ENCODE measurements at regions not wholly inside any gene's neighbourhood (a gene's known extent, or its start where the extent isn't known, plus 50 kb on each side); places are given as distances from the start of the nearest gene placed in this dataset.

DNA sequence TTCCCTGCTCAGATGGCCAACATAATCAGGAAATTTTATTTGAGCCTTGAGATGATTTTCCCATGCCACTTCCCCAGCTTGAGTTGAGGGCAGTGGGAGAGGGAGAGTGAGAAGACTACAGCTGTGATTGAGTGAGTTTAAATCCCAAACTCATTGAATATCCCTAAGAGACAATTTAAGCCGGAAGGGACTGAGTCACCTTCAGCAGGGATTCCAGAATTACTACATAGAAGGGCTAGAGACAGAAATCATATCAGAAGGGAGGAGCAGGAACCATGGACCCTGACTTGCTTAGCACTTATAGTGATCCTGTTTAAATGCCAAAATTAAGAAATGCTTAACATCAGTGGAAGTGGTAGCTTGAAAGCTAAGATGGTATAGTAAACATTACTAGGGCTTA is 312.2 kb upstream of the SLCO3A1 start:
- no peak for TF ChIP-seq CTCF (conservative IDR thresholded peaks at IDR 0.05)
- H3K27me3 Mint-ChIP-seq, result peaks cover 14% of the 10 kb centered on the region
- no peak for DNase-seq (ENCODE audit: extremely low spot score, unreplicated experiment)
- H3K27ac Mint-ChIP-seq, result no peak overlapping the region
- H3K9me3 Mint-ChIP-seq, result peaks cover 5% of the 10 kb centered on the region
- H3K4me3 Mint-ChIP-seq, result no peak overlapping the region
- H3K4me1 Mint-ChIP-seq (ENCODE audit: unreplicated experiment), result peaks cover 32% of the 10 kb centered on the region
- no peaks in the 10 kb centered on the region for H3K36me3 Mint-ChIP-seq

DNA sequence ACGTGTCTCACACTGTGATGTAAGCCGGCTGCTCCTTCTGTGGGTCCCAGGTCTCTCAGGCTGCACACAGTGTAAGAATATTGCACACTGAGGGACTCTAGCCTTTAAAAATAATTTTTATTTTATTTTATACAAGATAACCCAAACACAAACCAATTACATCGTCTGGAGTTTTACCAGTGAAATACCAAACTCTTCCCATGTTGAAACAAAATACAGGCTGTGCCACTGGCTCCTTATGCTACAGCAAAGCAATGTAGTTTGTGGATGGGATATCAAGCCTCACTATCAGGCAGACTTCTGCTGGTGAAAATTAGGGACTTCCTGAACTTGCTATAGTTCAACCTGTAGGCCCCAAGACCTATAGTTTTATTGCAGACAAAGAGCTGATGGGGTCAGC is 311.3 kb upstream of the SLCO3A1 start:
- Mint-ChIP-seq H3K36me3 (no peaks in the 10 kb centered on the region), H3K9me3 (peaks cover 5% of the 10 kb centered on the region), H3K4me1 (ENCODE audit: unreplicated experiment) (peaks cover 23% of the 10 kb centered on the region), H3K4me3 (no peak overlapping the region), H3K27me3 (peaks cover 16% of the 10 kb centered on the region), H3K27ac (no peak overlapping the region)
- no peak for DNase-seq (ENCODE audit: extremely low spot score, unreplicated experiment)
- no peak for TF ChIP-seq CTCF (conservative IDR thresholded peaks at IDR 0.05)

DNA sequence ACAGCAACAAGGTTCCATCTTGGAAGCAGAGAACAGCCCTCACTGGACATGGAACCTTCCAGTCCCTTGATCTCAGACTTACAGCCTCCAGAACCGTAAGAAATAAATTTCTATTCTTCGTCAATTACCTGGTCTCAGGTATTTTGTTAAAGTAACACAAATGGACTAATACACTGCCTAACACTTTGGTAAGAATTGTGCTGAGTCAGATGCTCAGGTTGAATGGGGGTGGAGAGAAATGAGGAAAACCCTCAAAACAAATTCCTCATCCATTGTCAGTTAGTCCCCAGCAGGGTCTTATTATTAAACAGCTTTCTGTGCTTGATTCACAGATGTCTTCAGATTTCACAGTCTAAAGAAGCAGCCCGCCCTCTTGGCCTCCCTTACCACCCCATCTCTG is 306.2 kb upstream of the SLCO3A1 start:
- no peak overlapping the region for H3K4me3 Mint-ChIP-seq
- H3K4me1 Mint-ChIP-seq (ENCODE audit: unreplicated experiment), result no peaks in the 10 kb centered on the region
- H3K36me3 Mint-ChIP-seq, result no peaks in the 10 kb centered on the region
- TF ChIP-seq CTCF (conservative IDR thresholded peaks at IDR 0.05), result no peak
- peaks cover 16% of the 10 kb centered on the region for H3K27me3 Mint-ChIP-seq
- no peaks in the 10 kb centered on the region for H3K9me3 Mint-ChIP-seq
- H3K27ac Mint-ChIP-seq, result no peak overlapping the region
- no peak for DNase-seq (ENCODE audit: extremely low spot score, unreplicated experiment)

- peaks cover 11% of the 10 kb centered on the region for H3K27me3 Mint-ChIP-seq
- H3K4me1 Mint-ChIP-seq (ENCODE audit: unreplicated experiment), result no peaks in the 10 kb centered on the region
- no peak for DNase-seq (ENCODE audit: extremely low spot score, unreplicated experiment)
- no peak for TF ChIP-seq CTCF (conservative IDR thresholded peaks at IDR 0.05)
- H3K36me3 Mint-ChIP-seq, result no peaks in the 10 kb centered on the region
- H3K4me3 Mint-ChIP-seq, result no peak overlapping the region
- no peak overlapping the region for H3K27ac Mint-ChIP-seq
- no peaks in the 10 kb centered on the region for H3K9me3 Mint-ChIP-seq
Observed at GRCh38 chr15:91548549-91548948, 305.0 kb upstream of the SLCO3A1 start.

- H3K27me3 Mint-ChIP-seq, result peaks cover 5% of the 10 kb centered on the region
- no peaks in the 10 kb centered on the region for H3K36me3 Mint-ChIP-seq
- no peaks in the 10 kb centered on the region for H3K9me3 Mint-ChIP-seq
- no peak for TF ChIP-seq CTCF (conservative IDR thresholded peaks at IDR 0.05)
- no peak overlapping the region for H3K4me3 Mint-ChIP-seq
- H3K4me1 Mint-ChIP-seq (ENCODE audit: unreplicated experiment), result no peaks in the 10 kb centered on the region
- no peak for DNase-seq (ENCODE audit: extremely low spot score, unreplicated experiment)
- H3K27ac Mint-ChIP-seq, result no peak overlapping the region
Observed at GRCh38 chr15:91549581-91549980, 303.9 kb upstream of the SLCO3A1 start.

GRCh38 chr15:91552555-91552954 is 301.0 kb upstream of the SLCO3A1 start:
- Mint-ChIP-seq H3K4me1 (ENCODE audit: unreplicated experiment) (no peaks in the 10 kb centered on the region), H3K4me3 (no peak overlapping the region), H3K36me3 (no peaks in the 10 kb centered on the region), H3K27ac (no peak overlapping the region), H3K27me3 (no peaks in the 10 kb centered on the region), H3K9me3 (no peaks in the 10 kb centered on the region)
- no peak for TF ChIP-seq CTCF (conservative IDR thresholded peaks at IDR 0.05)
- DNase-seq (ENCODE audit: extremely low spot score, unreplicated experiment), result no peak
